NB4 (cell line): ENCODE measurements at regions not wholly inside any gene's neighbourhood (a gene's known extent, or its start where the extent isn't known, plus 50 kb on each side); places are given as distances from the start of the nearest gene placed in this dataset.

Experiments
- DNase-seq: peaks from one replicate; pipeline ENCODE4 v3.0.0; 2010; ENCODE audit warnings: low read depth
- H3K4me3 ChIP-seq: one replicate; pipeline ENCODE4 v1.5.1; 2011; ENCODE audit warnings: mild to moderate bottlenecking, low read depth, low read length, moderate library complexity
- CTCF ChIP-seq: IDR thresholded peaks from one replicate; pipeline ENCODE4 v1.5.1; 2012; ENCODE audit warnings: low read depth, low read length
- MAX ChIP-seq: IDR thresholded peaks from 2 replicates; pipeline ENCODE4 v1.6.1; 2011; ENCODE audit warnings: low read depth, low read length
- MYC ChIP-seq: IDR thresholded peaks from 2 replicates; pipeline ENCODE4 v1.6.1; 2011; ENCODE audit warnings: low read depth, low read length
- POLR2A ChIP-seq: IDR thresholded peaks from 2 replicates; pipeline ENCODE4 v1.6.1; 2011; ENCODE audit warnings: mild to moderate bottlenecking; ENCODE audit not compliant: insufficient read length; ENCODE audit errors: extremely low read depth

DNA sequence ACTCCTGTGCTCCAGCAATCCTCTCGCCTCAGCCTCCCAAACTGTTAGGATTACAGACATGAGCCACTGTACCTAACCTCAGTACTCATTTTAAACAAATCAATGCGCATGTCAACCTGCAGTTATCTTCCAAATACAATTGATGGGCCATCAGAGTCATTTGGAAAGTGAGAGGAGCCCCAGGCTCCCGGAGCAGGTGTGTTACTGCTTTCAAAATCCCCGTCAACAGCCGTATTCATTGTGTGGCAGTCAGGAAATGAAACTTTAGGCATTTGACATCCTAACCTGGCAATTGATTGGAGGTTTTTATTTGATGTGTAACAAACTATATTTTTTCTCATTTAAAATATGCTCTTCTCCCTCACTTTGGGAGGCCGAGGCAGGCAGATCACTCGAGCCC, 623.6 kb upstream of the TENM3 start:
- no peak for TF ChIP-seq MAX
- TF ChIP-seq CTCF = no peak
- TF ChIP-seq POLR2A = no peak
- TF ChIP-seq MYC = no peak
- DNase-seq = no peak
- no peak overlapping the region for H3K4me3 ChIP-seq

- no peak for DNase-seq
- TF ChIP-seq CTCF (no peak), MAX (no peak), MYC (no peak), POLR2A (no peak)
- no peak overlapping the region for H3K4me3 ChIP-seq
Observed at GRCh38 chr4:181637186-181638105, 605.8 kb upstream of the TENM3 start.

DNA sequence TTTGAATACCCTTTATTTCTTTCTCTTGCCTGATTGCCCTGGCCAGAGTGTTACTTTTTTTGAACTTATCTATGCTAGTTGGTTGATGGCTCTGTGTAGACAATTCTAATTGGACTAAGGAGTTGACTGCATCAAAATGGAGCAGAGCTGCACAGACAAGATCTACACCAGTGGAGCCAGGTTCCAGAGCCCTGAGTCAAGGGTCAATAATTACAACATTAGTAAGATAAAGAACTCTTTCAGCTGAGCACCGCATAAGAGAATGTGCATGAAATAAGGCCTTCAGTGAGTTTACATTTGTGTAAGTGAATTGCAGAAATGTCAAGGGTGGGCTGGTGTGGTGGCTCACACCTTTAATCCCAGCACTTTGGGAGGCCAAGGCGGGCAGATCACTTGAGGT, 599.7 kb upstream of the TENM3 start:
- TF ChIP-seq MAX (no peak), POLR2A (no peak), CTCF (no peak), MYC (no peak)
- H3K4me3 ChIP-seq = no peak overlapping the region

DNA sequence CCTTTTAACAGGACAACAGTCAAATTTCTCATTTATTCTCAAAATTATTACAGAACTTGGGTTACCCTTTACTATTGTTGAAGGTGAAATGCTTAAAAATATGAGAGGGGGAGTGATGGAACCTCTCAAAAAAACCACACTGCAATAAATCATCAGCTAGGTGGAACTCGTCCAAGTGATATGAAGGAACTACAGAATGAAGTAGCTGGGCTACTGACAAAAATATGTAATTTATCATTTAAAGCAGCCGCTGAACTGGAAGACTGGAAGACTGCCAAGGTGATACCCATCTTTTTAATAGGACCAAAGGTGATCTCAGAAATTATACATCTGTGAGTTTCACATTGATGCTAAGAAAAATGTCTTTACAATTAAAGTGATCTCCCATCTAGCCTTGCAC, 597.7 kb upstream of the TENM3 start:
- TF ChIP-seq MAX = no peak
- TF ChIP-seq POLR2A = no peak
- no peak for TF ChIP-seq CTCF
- TF ChIP-seq MYC = no peak
- no peak for DNase-seq
- no peak overlapping the region for H3K4me3 ChIP-seq

More for the DNA sequence above, 599.7 kb upstream of the TENM3 start:
- no peak for DNase-seq

- no peak for DNase-seq
- TF ChIP-seq MAX (no peak), MYC (no peak), POLR2A (no peak), CTCF (no peak)
- no peak overlapping the region for H3K4me3 ChIP-seq
Observed at GRCh38 chr4:181646864-181647263, 596.3 kb upstream of the TENM3 start.
